Thyroid gland (tissue), 4 donors: ENCODE measurements at regions not wholly inside any gene's neighbourhood (a gene's known extent, or its start where the extent isn't known, plus 50 kb on each side); places are given as distances from the start of the nearest gene placed in this dataset.

ENCODE experiments used
- DNase-seq, 2 donors: peaks; one replicate each; pipeline ENCODE4 v3.0.0-alpha.2; 2019
- H3K27ac ChIP-seq, 3 donors: fragments of 200-600 bp; sonication (generic); 1 replicate in 2 of 3; 2 replicates in 1 of 3; pipeline ENCODE4 v1.5.1; 2016 to 2019; ENCODE audit warnings: mild to moderate bottlenecking in 1 of 3, moderate library complexity in 1 of 3
- H3K27me3 ChIP-seq: fragments of 200-600 bp; sonication (generic); one replicate; pipeline ENCODE4 v1.5.1; 2019
- H3K36me3 ChIP-seq, 2 donors: fragments of 200-600 bp; sonication (generic); one replicate each; pipeline ENCODE4 v1.5.1; 2016 to 2019
- H3K4me1 ChIP-seq, 2 donors: fragments of 200-600 bp; sonication (generic); one replicate each; pipeline ENCODE4 v1.5.1; 2017 to 2019
- H3K4me3 ChIP-seq, 3 donors: fragments of 200-600 bp; sonication (generic); replicated peaks in 1 of 3; 1 replicate in 2 of 3; 2 replicates in 1 of 3; pipeline ENCODE4 v1.5.1; 2016; ENCODE audit warnings: mild to moderate bottlenecking in 1 of 3
- H3K9me3 ChIP-seq: fragments of 200-600 bp; sonication (generic); one replicate; pipeline ENCODE4 v1.5.1; 2017
- POLR2A ChIP-seq, 2 donors: fragments of 450-650 bp; IDR thresholded peaks; one replicate each; pipeline ENCODE4 v1.6.1; 2017; ENCODE audit warnings: antibody characterized with exemption in 2 of 2, mild to moderate bottlenecking in 2 of 2, moderate library complexity in 1 of 2
- WGBS, 2 donors: methylation state at CpG; one replicate each; pipeline ENCODE4 v1.1.5; 2017; 5-methylcytosine and 5-hydroxymethylcytosine counted together
- intact Hi-C: fragments of 100-400 bp; cut with DNase I; formaldehyde crosslinking; loops from one replicate; pipeline ENCODE4 v1.15.1; 2023
- TF ChIP-seq, protein P1 (sequence below), 6 experiments: fragments of 200-600 bp in 3 of 6; fragments of 450-650 bp in 3 of 6; sonication (generic) in 3 of 6; IDR thresholded peaks; one replicate each; pipeline ENCODE4 v1.5.1; 2016 to 2019; ENCODE audit warnings: antibody characterized with exemption in 6 of 6, mild to moderate bottlenecking in 2 of 6, inconsistent platforms in 1 of 6, moderate library complexity in 1 of 6

DNA sequence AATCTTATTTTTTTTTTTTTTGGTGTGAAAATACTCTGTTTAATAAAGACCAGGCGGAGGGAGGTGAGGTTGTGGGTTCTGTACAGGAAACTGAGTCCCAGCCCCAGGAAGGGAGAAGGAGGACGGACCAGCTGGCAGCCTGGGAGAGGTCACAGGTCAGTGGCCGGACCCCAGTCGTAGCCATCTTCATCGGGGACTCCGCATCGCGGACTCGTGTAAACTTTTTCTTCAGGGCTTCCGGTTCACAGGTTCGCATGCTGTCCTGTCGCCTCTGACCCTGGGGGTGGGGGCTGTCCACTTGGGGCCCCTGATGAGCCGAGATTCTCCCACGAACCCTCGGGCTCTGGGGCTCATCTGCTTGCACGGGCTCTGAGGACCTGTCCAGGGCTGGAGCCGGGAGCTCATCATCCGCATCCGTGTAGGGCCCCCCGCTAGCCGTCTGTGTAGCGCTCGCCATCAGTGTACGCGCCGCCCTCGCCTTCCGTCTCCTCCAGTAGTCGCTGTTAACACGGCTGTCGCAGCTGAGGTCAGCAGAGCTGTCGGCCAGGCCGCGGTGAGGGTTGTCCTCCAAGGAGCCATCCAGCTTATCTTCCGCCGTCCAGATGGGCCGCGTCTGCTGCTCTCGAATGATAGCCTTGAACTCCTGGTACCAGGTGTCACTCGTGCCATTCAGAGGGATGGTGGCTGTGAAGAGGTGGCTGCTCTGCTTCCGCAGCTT, 975.7 kb upstream of the PRMT6 start:
- Histone ChIP-seq H3K36me3 (no peaks in the 10 kb centered on the region), H3K4me1 (no peaks in the 10 kb centered on the region), H3K27me3 (no peaks in the 10 kb centered on the region), H3K27ac (no peak overlapping the region), H3K4me3 (no peak overlapping the region), H3K9me3 (no peaks in the 10 kb centered on the region)
- no peak for DNase-seq
- 25 to 29% methylated on average over 32 to 38 of the region's 41 CpGs for WGBS, 2 donors
- TF ChIP-seq, protein P1, sequence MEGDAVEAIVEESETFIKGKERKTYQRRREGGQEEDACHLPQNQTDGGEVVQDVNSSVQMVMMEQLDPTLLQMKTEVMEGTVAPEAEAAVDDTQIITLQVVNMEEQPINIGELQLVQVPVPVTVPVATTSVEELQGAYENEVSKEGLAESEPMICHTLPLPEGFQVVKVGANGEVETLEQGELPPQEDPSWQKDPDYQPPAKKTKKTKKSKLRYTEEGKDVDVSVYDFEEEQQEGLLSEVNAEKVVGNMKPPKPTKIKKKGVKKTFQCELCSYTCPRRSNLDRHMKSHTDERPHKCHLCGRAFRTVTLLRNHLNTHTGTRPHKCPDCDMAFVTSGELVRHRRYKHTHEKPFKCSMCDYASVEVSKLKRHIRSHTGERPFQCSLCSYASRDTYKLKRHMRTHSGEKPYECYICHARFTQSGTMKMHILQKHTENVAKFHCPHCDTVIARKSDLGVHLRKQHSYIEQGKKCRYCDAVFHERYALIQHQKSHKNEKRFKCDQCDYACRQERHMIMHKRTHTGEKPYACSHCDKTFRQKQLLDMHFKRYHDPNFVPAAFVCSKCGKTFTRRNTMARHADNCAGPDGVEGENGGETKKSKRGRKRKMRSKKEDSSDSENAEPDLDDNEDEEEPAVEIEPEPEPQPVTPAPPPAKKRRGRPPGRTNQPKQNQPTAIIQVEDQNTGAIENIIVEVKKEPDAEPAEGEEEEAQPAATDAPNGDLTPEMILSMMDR (IDR thresholded peaks at IDR 0.05) = no peak
- TF ChIP-seq POLR2A (IDR thresholded peaks at IDR 0.05) = no peak
- intact Hi-C loops = no loop called here

DNA sequence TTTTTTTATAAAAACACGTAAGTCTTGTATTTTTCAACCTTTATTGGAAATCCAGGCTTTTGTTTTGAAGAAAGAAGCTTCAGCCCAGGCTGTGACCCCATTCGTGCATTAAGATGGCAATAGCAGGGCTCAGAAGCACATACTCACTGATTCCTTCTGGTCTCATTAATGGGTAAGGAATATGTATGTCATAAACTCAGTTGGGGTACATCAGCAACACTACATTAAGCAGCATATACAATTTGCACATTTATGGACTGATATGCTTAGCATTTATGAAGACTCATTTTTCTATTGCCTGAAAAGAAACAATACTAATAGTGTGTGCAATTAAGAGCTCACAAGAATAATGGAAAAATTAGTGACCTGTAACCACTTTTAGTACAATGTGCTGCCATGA, 945.4 kb upstream of the PRMT6 start:
- intact Hi-C loops = no loop called here
- WGBS, 2 donors = 72 to 74% methylated on average over 2 of the region's 2 CpGs
- DNase-seq = no peak
- no peak overlapping the region for H3K27ac ChIP-seq
- no peak overlapping the region for H3K4me3 ChIP-seq
- TF ChIP-seq, protein P1 (IDR thresholded peaks at IDR 0.05) = no peak
- no peak for TF ChIP-seq POLR2A (IDR thresholded peaks at IDR 0.05)
- no peaks in the 10 kb centered on the region for H3K9me3 ChIP-seq
- no peaks in the 10 kb centered on the region for H3K36me3 ChIP-seq
- no peaks in the 10 kb centered on the region for H3K27me3 ChIP-seq
- no peaks in the 10 kb centered on the region for H3K4me1 ChIP-seq

DNA sequence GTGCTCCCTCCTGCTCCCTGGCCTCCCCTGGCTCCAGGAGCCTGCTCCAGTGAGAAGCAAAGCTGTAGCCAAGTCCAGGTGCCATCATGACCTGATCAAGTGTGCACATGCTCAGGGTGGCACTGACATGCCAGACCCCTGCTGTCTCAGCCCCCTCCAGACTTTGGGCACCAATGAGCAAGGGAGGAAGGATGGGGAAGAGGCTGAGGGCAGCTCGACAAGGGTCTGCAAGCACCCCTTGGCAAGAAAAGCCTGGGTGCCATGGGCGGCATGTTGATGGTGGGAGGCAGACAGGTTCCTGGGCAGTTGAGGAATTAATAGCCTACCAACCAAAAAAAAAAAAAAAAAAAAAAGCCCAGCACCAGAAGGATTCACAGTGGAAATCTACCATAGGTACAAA, 942.6 kb upstream of the PRMT6 start:
- Histone ChIP-seq H3K4me1 (no peaks in the 10 kb centered on the region), H3K27ac (no peak overlapping the region), H3K27me3 (no peaks in the 10 kb centered on the region), H3K4me3 (no peak overlapping the region), H3K36me3 (no peaks in the 10 kb centered on the region), H3K9me3 (no peaks in the 10 kb centered on the region)
- intact Hi-C loops = no loop called here
- TF ChIP-seq, protein P1 (IDR thresholded peaks at IDR 0.05) = no peak
- TF ChIP-seq POLR2A (IDR thresholded peaks at IDR 0.05) = no peak
- 71 to 73% methylated on average over 2 of the region's 2 CpGs for WGBS, 2 donors
- DNase-seq = no peak

DNA sequence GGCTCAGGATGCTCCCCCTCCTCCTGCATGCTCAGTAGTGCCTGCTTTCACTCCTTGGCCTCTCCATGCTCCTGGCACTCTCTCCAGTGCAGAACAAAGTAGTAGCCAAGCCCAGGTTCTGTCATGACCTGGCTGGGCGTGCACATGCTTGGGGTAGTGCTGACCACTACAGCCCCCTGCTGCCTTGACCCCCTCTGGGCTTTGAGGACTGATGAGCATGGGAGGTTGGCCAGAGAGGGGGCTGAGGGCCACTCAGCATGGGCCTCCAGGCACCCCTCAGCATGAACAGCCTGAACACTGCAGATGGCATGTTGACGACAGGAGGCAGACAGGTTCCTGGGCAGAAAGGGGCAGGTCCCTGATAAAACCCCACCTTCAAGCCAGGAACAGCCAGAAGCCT, 935.7 kb upstream of the PRMT6 start:
- intact Hi-C loops = no loop called here
- H3K9me3 ChIP-seq = no peaks in the 10 kb centered on the region

DNA sequence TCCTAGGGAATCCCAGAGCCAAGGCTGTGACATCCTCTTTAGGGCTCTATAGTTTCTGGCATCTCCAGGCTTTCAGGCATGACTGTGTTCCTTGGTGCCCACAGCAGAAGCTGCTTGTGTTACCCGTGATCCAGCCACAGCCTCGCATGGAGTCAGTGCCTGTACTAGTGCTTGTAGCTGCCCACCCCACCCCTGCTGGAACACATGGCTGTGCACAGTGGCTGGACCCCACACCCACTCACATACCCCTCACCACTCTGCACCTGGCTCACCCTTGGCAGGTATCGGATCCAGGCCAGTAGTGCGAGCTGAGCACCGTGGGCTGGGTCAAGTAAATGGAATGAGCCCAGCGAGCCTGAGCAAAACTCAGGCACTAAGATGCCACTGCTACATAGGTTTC, 934.7 kb upstream of the PRMT6 start:
- no peaks in the 10 kb centered on the region for H3K27me3 ChIP-seq
- H3K4me1 ChIP-seq = no peaks in the 10 kb centered on the region
- no peak for DNase-seq
- TF ChIP-seq, protein P1 (IDR thresholded peaks at IDR 0.05) = no peak
- TF ChIP-seq POLR2A (IDR thresholded peaks at IDR 0.05) = no peak
- no peaks in the 10 kb centered on the region for H3K36me3 ChIP-seq
- H3K27ac ChIP-seq = no peak overlapping the region
- intact Hi-C loops = no loop called here
- no peaks in the 10 kb centered on the region for H3K9me3 ChIP-seq
- H3K4me3 ChIP-seq = no peak overlapping the region
- 86 to 92% methylated on average over 6 of the region's 6 CpGs for WGBS, 2 donors

More for the DNA sequence above, 935.7 kb upstream of the PRMT6 start:
- WGBS, 2 donors = 80 to 100% methylated on average over 1 to 2 of the region's 2 CpGs
- H3K27me3 ChIP-seq = no peaks in the 10 kb centered on the region
- H3K4me1 ChIP-seq = no peaks in the 10 kb centered on the region
- H3K27ac ChIP-seq = no peak overlapping the region
- no peak for DNase-seq
- H3K4me3 ChIP-seq = no peak overlapping the region
- TF ChIP-seq, protein P1 (IDR thresholded peaks at IDR 0.05) = no peak
- TF ChIP-seq POLR2A (IDR thresholded peaks at IDR 0.05) = no peak
- H3K36me3 ChIP-seq = no peaks in the 10 kb centered on the region
